Stimulated activated CD4-positive, alpha-beta T cell treated with anti-CD3 and anti-CD28 coated beads, Interleukin-4, amount 100 ng/mL, for 4 hours (primary cell): ENCODE measurements at regions not wholly inside any gene's neighbourhood (a gene's known extent, or its start where the extent isn't known, plus 50 kb on each side); places are given as distances from the start of the nearest gene placed in this dataset.
"Not testable (repeated sequence)": the region's sequence is repeated elsewhere in the genome, so short reads cannot be mapped to it uniquely, and the experiment has no call there.

Experiments
- DNase-seq, 2 experiments: peaks; one replicate each; pipeline ENCODE4 v3.0.0-alpha.2; 2020

- DNase-seq: no peak
Observed at GRCh38 chr7:69192134-69192533, 406.1 kb upstream of the AUTS2 start.

- no peak for DNase-seq
Observed at GRCh38 chr7:69193061-69193460, 405.2 kb upstream of the AUTS2 start.

DNA sequence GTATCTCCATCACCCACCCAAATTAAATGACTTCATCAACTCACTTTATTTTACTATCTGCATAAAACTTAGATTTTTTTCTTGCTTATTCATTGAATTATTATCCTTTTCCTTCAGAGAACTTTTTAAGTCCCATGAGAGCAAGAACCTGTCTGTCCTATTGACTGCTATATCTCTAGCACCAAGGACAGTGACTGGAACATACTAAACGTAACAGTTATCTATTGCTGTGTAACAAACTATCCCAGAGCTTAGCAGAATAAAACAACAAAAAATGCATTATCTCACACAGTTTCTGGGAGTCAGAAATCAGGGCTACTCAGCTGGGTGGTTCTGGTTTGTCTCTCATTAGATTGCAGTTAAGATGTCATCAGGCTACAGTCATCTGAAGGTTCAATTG lies 401.7 kb upstream of the AUTS2 start:
- no peak for DNase-seq

DNA sequence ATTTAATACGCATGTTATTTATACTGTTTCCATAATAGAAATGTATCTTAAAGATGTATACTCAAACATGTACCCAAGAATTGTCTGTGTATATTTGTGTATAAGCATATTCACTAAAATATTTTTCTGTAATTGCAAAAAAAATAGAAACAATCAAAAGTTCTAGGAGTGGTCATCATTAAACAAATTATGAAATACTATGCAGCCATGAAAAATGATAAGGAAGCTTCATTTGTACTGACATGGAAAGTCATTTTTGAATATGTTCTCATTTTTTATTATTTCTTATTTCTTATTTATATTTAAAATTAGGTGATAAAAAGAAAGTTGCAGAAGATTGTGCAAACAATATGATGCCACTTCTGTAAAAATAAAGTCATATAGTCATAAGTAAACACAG lies 400.0 kb upstream of the AUTS2 start:
- DNase-seq: no peak

DNA sequence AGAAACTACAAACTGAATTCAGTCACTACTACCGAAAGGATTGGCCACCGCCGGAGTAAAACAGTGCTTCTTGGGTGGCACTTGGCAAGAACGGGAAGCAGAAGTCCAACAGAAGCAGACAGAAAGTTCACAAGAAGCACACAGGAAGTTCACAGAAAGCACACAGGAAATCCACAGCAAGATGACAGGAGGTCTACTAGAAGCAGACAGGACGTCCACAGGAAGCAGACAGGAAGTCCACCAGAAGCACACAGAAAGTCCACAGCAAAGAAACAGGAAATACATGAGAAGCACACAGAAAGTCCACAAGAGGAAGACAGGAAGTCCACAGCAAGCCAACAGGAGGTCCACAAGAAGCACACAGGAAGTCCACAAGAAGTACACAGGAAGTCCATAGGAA lies 399.2 kb upstream of the AUTS2 start:
- no peak for DNase-seq

DNA sequence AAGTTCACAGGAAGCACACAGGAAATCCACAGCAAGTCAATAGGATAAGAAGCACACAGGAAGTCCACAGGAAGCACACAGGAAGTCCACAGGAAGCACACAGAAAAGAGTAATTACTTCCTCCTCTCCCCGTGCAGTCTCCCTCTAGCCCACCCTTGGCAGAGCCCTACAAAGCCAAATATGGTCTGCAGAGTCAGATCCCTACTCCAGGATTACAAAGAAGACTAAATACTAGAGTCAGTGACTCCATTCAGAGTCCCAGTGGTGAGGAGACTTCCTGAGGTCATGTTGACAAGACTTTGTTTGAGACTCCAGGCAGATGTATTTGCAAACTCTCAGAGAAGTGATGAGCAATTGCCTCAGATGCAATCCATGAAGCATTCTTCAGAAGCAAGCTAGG lies 398.6 kb upstream of the AUTS2 start:
- DNase-seq: no peak

GRCh38 chr7:69203871-69204270 lies 394.4 kb upstream of the AUTS2 start:
- DNase-seq: no peak

- DNase-seq: no peak
Observed at GRCh38 chr7:69204943-69205342, 393.3 kb upstream of the AUTS2 start.

- no peak for DNase-seq
Observed at GRCh38 chr7:69205581-69205980, 392.7 kb upstream of the AUTS2 start.

DNA sequence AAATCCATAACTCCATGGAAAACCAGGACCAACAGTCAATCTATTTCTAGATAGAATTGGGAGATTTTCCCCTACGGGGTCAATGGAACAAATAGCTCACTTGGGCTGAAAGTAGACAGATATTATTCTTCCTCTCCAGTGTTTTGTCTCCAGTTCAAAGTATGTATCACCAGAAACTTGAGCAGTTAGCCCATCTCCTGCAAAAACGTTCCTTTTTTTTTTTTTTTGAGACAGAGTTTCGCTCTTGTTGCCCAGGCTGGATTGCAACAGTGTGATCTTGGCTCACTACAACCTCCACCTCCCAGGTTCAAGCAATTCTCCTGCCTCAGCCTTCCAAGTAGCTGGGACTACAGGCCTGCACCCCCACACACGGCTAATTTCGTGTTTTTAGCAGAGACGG lies 390.0 kb upstream of the AUTS2 start:
- DNase-seq: no peak

GRCh38 chr7:69208848-69209247 lies 389.4 kb upstream of the AUTS2 start:
- DNase-seq: no peak

- no peak for DNase-seq
Observed at GRCh38 chr7:69211336-69211735, 386.9 kb upstream of the AUTS2 start.

- no peak for DNase-seq
Observed at GRCh38 chr7:69211739-69212138, 386.5 kb upstream of the AUTS2 start.

GRCh38 chr7:69213878-69214277 lies 384.4 kb upstream of the AUTS2 start:
- no peak for DNase-seq

DNA sequence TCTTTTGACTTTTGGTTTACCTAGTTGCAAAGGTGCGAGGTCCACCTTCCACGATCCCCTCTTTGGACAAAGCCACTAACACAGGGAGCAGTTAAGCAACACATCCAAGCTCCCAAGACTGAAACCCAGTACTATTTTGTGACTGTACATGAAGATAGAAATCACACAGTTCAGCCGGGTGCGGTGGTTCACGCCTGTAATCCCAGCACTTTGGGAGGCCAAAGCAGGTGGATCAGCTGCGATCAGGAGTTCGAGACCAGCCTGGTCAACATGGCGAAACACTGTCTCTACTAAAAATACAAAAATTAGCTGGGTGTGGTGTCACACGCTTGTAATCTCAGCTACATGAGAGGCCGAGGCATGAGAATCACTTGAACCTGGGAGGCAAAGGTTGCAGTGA lies 382.8 kb upstream of the AUTS2 start:
- not testable (repeated sequence) for DNase-seq

DNA sequence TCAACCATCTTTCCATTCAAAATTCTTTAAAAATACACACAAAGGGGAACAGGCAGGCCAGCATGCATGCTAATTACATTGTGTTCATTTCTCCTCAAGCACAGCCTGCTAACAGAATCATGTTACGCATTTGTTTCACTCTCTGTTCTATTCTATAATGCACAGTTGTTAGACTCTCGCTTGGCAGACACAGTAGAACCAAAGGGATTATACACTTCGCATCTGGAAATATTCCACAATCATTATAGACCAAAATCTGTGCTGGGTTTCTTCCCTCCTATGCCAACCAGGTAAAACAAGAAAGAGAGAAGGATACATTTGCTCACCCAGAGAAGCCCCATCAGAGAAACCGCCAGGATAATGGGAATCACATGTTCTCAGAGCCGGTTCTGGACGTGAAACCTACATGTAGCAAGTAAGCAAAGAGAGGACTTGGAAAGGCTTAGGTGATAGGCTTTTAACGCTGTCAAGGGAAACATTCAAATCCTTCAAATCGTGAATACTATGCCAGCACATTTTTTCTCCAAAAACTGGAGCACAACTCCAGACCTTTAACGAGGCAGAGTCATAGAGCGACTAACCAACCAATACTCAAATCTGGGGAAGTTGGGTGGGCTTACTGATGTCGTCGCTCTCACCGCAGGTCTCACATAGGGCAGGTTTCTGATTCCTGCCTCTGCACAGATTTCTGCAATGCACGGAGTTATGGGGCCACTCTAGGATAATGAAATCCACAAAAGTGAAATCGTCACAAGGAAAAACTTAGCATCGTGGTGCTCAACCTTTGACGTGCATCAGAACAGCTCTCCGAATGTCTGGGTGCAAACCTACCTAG lies 380.5 kb upstream of the AUTS2 start:
- no peak for DNase-seq

GRCh38 chr7:69218576-69218975 lies 379.7 kb upstream of the AUTS2 start:
- no peak for DNase-seq

DNA sequence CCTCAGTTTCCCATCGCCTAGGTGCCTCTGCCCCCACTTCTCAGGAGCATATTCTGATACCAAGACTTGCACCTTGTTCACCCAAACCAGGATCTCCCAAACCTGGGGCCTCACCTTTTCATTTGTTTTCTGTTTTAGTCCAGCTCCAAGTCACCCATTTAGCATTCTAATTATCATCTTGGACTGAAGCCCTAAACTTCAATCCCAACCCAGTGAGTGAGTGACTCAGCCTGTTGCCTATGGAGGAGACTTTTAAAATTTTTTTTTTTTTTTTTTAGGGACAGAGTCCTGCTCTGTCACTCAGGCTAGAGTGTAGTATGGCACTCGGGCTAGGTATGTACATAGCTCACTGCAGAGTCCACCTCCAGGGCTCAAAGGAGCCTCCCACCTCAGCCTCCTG lies 378.9 kb upstream of the AUTS2 start:
- DNase-seq: no peak

DNA sequence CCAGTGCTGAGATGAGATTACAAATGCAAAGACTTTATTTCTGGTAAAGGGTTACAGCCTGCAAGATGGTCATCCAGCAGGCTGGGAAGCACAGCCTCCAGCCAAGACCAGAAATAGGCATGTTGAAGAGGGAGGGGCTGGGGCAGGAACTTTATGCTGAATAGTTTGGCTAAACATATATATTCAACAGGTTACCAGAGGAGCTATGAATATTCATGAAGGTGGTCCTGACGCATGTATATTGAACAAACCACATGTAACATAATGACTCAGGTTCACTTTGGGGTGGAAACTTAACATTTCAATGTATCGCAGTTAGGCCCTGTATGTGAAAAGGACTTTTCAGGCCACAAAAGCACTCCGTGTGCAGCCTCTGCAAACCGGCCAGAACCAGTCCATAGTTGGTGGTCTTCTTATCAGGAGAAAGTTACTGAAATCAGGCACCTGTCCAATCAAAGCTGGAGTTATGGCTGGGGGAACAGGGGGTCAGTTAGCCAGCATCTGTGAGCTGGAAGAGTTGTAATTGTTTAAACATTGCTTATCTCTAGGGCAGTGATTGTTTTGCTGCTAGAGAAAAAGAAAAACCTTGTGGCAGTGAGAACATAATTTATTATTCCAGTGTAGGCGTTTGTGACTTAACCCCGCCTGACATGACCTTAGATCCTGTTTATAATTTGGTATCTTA lies 372.9 kb upstream of the AUTS2 start:
- DNase-seq: no peak

DNA sequence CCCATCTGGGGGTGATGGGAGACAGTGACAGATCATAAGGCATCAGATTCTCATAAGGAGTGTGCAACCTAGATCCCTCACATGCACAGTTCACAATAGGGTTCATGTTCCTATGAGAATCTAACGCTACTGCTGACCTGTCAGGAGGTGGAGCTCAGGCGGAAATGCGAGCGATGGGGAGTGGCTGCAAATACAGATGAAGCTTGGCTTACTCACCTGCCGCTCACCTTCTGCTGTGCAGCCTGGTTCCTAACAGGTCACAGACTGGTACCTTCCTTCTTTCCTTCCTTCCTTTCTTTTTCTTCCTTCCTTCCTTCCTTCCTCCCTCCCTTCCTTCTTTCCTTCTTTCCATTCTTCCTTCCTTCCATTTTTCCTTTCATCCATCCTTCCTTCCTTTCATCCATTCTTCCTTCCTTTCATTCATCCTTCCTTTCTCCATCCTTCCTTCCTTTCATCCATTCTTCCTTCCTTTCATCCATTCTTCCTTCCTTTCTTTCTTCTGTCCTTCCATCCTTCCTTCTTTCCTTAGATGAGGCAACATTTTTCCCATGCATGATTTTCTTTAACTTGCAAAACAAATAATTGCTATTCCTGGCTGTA lies 370.0 kb upstream of the AUTS2 start:
- DNase-seq: no peak

DNA sequence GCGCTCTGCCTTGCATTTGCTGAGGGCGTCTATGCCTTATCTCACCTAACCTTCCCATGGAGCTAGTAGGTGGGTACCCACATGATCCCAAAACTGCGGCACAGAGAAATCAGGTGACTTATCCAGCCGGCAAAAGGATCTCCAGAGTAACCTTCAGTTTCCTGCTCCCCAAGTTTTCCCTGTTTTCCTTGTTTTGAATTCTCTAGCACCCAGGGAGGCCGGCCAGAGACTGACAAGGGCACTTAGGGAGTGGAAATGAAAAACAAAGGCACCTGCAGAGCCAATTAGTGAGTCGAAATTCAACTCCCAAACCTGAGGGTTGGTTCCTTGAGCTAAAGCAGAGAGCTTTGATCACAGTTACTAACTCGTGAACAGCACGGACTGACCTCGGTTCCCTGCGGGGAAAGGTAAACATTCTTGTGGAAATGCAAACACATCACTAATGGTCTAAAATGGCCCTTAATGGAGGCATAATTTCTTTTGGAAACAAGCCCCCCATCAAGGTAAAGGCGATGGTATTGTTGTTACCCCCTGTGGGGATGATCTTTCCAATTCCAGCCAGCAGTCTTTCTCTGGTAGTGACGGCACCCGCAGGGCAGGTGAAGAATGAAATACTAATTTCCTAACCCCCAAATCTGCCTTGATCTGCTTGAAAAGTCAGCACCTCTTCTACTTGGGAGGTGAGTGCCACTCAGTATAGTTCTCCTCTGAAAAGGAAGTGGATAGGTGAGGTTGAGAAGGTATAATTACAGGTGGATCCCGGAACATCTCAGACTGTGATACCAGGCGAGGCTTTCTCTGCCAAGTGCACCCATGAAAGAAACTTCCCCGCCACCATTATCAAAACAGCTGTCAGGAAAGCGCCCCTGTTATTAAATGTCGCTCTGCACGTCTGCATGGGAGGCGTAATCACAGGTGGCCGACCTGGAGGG lies 365.6 kb upstream of the AUTS2 start:
- no peak for DNase-seq

- no peak for DNase-seq
Observed at GRCh38 chr7:69237541-69237940, 360.7 kb upstream of the AUTS2 start.

DNA sequence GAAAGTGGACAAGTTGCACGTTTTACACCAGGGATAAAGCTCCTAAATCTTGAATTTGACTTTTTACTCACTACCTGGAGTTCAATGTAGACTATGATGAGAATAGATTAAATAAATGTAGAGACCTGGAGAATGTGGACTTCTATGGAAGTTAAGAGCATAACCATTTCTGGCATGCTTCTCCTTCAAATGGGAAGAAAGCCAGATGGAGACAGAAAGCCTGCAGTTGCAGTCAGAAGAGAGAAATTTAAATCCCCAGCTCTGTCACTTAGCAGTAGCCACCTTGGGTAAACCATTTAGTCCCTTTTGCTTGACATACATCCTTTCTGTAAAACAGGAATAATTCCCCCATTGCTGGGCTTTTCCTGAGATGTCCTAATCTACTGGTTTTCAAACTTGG lies 355.3 kb upstream of the AUTS2 start:
- no peak for DNase-seq
